ENCODE measurements at regions not wholly inside any gene's neighbourhood (a gene's known extent, or its start where the extent isn't known, plus 50 kb on each side); places are given as distances from the start of the nearest gene placed in this dataset.
A peak's percentile ranks its signal among the peaks of the same experiment; 100 is the strongest.

- no peak for DNase-seq (ENCODE audit: low read depth in 2 of 2)
These were observed 92.5 kb upstream of the ENPP6 start for GRCh38 chr4:184310171-184310567.

- no peak for DNase-seq (ENCODE audit: low read depth in 2 of 2)
These were observed 91.8 kb upstream of the ENPP6 start for GRCh38 chr4:184309241-184310170.

GRCh38 chr4:184306949-184307348 is 89.3 kb upstream of the ENPP6 start:
- DNase-seq (ENCODE audit: low read depth in 2 of 2) = no peak

- DNase-seq (ENCODE audit: low read depth in 2 of 2) = no peak
These were observed 88.8 kb upstream of the ENPP6 start for GRCh38 chr4:184306470-184306869.

GRCh38 chr4:184300816-184301215 is 83.1 kb upstream of the ENPP6 start:
- DNase-seq (ENCODE audit: low read depth in 2 of 2) = no peak

- no peak for DNase-seq (ENCODE audit: low read depth in 2 of 2)
These were observed 80.6 kb upstream of the ENPP6 start for GRCh38 chr4:184298254-184298653.

- DNase-seq (ENCODE audit: low read depth in 2 of 2) = no peak
These were observed 77.5 kb upstream of the ENPP6 start for GRCh38 chr4:184295206-184295605.

GRCh38 chr4:184294606-184295133 is 77.0 kb upstream of the ENPP6 start:
- no peak for DNase-seq (ENCODE audit: low read depth in 2 of 2)

- no peak for DNase-seq (ENCODE audit: low read depth in 2 of 2)
These were observed 75.9 kb upstream of the ENPP6 start for GRCh38 chr4:184293552-184293951.

GRCh38 chr4:184292877-184293276 is 75.2 kb upstream of the ENPP6 start:
- DNase-seq (ENCODE audit: low read depth in 2 of 2) = no peak

- DNase-seq (ENCODE audit: low read depth in 2 of 2) = no peak
These were observed 74.8 kb upstream of the ENPP6 start for GRCh38 chr4:184292465-184292867.

- DNase-seq (ENCODE audit: low read depth in 2 of 2) = no peak
These were observed 71.5 kb upstream of the ENPP6 start for GRCh38 chr4:184289179-184289535.

GRCh38 chr4:184288451-184289178 is 70.9 kb upstream of the ENPP6 start:
- peak in 1 of 2 experiments; percentile 53 for DNase-seq (ENCODE audit: low read depth in 2 of 2)

- no peak for DNase-seq (ENCODE audit: low read depth in 2 of 2)
These were observed 70.1 kb upstream of the ENPP6 start for GRCh38 chr4:184287697-184288255.

- DNase-seq (ENCODE audit: low read depth in 2 of 2) = no peak
These were observed 68.7 kb upstream of the ENPP6 start for GRCh38 chr4:184286358-184286757.

- no peak for DNase-seq (ENCODE audit: low read depth in 2 of 2)
These were observed 67.1 kb upstream of the ENPP6 start for GRCh38 chr4:184284742-184285141.

- DNase-seq (ENCODE audit: low read depth in 2 of 2) = no peak
These were observed 66.6 kb upstream of the ENPP6 start for GRCh38 chr4:184284336-184284690.

- no peak for DNase-seq (ENCODE audit: low read depth in 2 of 2)
These were observed 66.1 kb upstream of the ENPP6 start for GRCh38 chr4:184283659-184284335.

GRCh38 chr4:184282895-184283654 is 65.4 kb upstream of the ENPP6 start:
- no peak for DNase-seq (ENCODE audit: low read depth in 2 of 2)

GRCh38 chr4:184282251-184282713 is 64.6 kb upstream of the ENPP6 start:
- peak in 1 of 2 experiments; percentile 33 for DNase-seq (ENCODE audit: low read depth in 2 of 2)

Data from stimulated activated CD4-positive, alpha-beta T cell treated with anti-CD3 and anti-CD28 coated beads, Interleukin-12 subunit alpha, Interleukin-12 subunit beta, amount 100 ng/mL, for 24 hours (primary cell).